ENCODE measurements at regions not wholly inside any gene's neighbourhood (a gene's known extent, or its start where the extent isn't known, plus 50 kb on each side); places are given as distances from the start of the nearest gene placed in this dataset.

GRCh38 chr15:47398594-47398993 is 318.7 kb upstream of the SEMA6D start:
- Histone ChIP-seq H3K27ac (ENCODE audit: low read depth, low read length) (no peak overlapping the region), H3K27me3 (ENCODE audit: control insufficient read depth, insufficient read depth, low read length, poor library complexity, severe bottlenecking) (peaks cover 5% of the 10 kb centered on the region), H3K9me3 (ENCODE audit: control insufficient read depth, low read length) (no peaks in the 10 kb centered on the region), H3K4me3 (ENCODE audit: low read length) (no peak overlapping the region), H3K4me1 (ENCODE audit: control insufficient read depth, insufficient read depth, low read length) (no peaks in the 10 kb centered on the region), H3K9ac (ENCODE audit: extremely low read depth, low read length, poor library complexity, severe bottlenecking) (no peak overlapping the region), H3K36me3 (ENCODE audit: control insufficient read depth, insufficient read depth, low read length) (no peaks in the 10 kb centered on the region)
- Mint-ChIP-seq H3K27me3 (ENCODE audit: insufficient read depth) (peaks cover 11% of the 10 kb centered on the region), H3K4me1 (peaks cover 10% of the 10 kb centered on the region), H3K4me3 (no peak overlapping the region), H3K9me3 (no peaks in the 10 kb centered on the region), H3K36me3 (ENCODE audit: low read depth) (no peaks in the 10 kb centered on the region), H3K27ac (no peak overlapping the region)
- 80 to 97% methylated on average over 1 to 5 of the region's 5 CpGs for WGBS, 2 experiments (ENCODE audit: insufficient coverage in 1 of 2, insufficient read length in 1 of 2)
- no peak for DNase-seq
- no peak for TF ChIP-seq CTCF (conservative IDR thresholded peaks at IDR 0.05)

- 100% methylated on average over 1 of the region's 1 CpG for WGBS, 2 experiments (ENCODE audit: insufficient coverage in 1 of 2, insufficient read length in 1 of 2)
- no peak for DNase-seq
- no peak overlapping the region for H3K9ac ChIP-seq (ENCODE audit: extremely low read depth, low read length, poor library complexity, severe bottlenecking)
- Mint-ChIP-seq H3K9me3 (no peaks in the 10 kb centered on the region), H3K27me3 (ENCODE audit: insufficient read depth) (peaks cover 15% of the 10 kb centered on the region), H3K36me3 (ENCODE audit: low read depth) (no peaks in the 10 kb centered on the region), H3K27ac (no peak overlapping the region), H3K4me3 (no peak overlapping the region), H3K4me1 (peaks cover 9% of the 10 kb centered on the region)
- H3K36me3 ChIP-seq (ENCODE audit: control insufficient read depth, insufficient read depth, low read length) = no peaks in the 10 kb centered on the region
- TF ChIP-seq CTCF (conservative IDR thresholded peaks at IDR 0.05) = no peak
- no peak overlapping the region for H3K4me3 ChIP-seq (ENCODE audit: low read length)
- H3K27ac ChIP-seq (ENCODE audit: low read depth, low read length) = no peak overlapping the region
- no peaks in the 10 kb centered on the region for H3K9me3 ChIP-seq (ENCODE audit: control insufficient read depth, low read length)
- H3K27me3 ChIP-seq (ENCODE audit: control insufficient read depth, insufficient read depth, low read length, poor library complexity, severe bottlenecking) = peaks cover 10% of the 10 kb centered on the region
- H3K4me1 ChIP-seq (ENCODE audit: control insufficient read depth, insufficient read depth, low read length) = no peaks in the 10 kb centered on the region
Observed at GRCh38 chr15:47399100-47399499, 318.2 kb upstream of the SEMA6D start.

GRCh38 chr15:47400603-47401002 is 316.7 kb upstream of the SEMA6D start:
- no peak for DNase-seq
- WGBS, 2 experiments (ENCODE audit: insufficient coverage in 1 of 2, insufficient read length in 1 of 2) = 82 to 87% methylated on average over 2 of the region's 2 CpGs
- H3K36me3 ChIP-seq (ENCODE audit: control insufficient read depth, insufficient read depth, low read length) = no peaks in the 10 kb centered on the region
- H3K4me3 ChIP-seq (ENCODE audit: low read length) = no peak overlapping the region
- no peak overlapping the region for H3K9ac ChIP-seq (ENCODE audit: extremely low read depth, low read length, poor library complexity, severe bottlenecking)
- Mint-ChIP-seq H3K36me3 (ENCODE audit: low read depth) (no peaks in the 10 kb centered on the region), H3K4me1 (peaks cover 12% of the 10 kb centered on the region), H3K27me3 (ENCODE audit: insufficient read depth) (peaks cover 28% of the 10 kb centered on the region), H3K9me3 (no peaks in the 10 kb centered on the region), H3K4me3 (no peak overlapping the region), H3K27ac (no peak overlapping the region)
- no peak overlapping the region for H3K27ac ChIP-seq (ENCODE audit: low read depth, low read length)
- peaks cover 25% of the 10 kb centered on the region for H3K27me3 ChIP-seq (ENCODE audit: control insufficient read depth, insufficient read depth, low read length, poor library complexity, severe bottlenecking)
- H3K9me3 ChIP-seq (ENCODE audit: control insufficient read depth, low read length) = no peaks in the 10 kb centered on the region
- H3K4me1 ChIP-seq (ENCODE audit: control insufficient read depth, insufficient read depth, low read length) = no peaks in the 10 kb centered on the region
- TF ChIP-seq CTCF (conservative IDR thresholded peaks at IDR 0.05) = no peak
